Stimulated activated CD8-positive, alpha-beta memory T cell treated with anti-CD3 and anti-CD28 coated beads, Interleukin-4, amount 100 ng/mL, for 1 hour (primary cell): ENCODE measurements at regions not wholly inside any gene's neighbourhood (a gene's known extent, or its start where the extent isn't known, plus 50 kb on each side); places are given as distances from the start of the nearest gene placed in this dataset.
"Not testable (repeated sequence)": the region's sequence is repeated elsewhere in the genome, so short reads cannot be mapped to it uniquely, and the experiment has no call there.

Experiments used
- DNase-seq, 2 donors: peaks; one replicate each; pipeline ENCODE4 v3.0.0-alpha.2; 2020; ENCODE audit warnings: low read depth in 2 of 2, low spot score in 1 of 2

GRCh38 chr7:9036080-9036479, 602.7 kb downstream of the NXPH1 start:
- no peak for DNase-seq

DNA sequence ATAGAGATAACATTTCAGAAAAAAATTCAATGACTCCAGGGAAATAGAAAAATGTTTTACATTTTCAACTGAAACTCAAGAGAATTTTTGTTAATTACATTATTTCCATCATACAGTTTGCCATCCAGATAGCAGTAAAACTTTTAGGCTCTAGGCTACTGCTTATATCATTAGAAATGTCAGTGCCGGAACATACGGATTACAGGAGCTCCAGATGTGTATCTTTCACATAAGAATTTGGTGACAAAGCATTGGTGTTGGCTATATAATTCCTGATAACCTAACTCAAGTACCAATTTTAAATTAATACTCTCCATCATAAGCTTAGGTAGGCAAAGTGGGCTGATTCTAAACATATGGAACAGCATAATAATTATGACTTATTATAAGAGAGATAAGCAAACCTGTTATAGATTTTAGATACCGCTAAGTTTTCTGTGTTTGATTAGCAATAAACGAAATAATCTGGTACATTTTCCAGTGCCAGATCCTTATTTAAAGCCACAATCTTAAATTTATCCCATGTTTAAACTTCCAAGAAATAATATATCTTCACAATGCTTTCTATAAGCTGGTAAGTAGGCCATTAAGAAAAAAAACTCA, 637.9 kb downstream of the NXPH1 start:
- no peak for DNase-seq

GRCh38 chr7:9075774-9076173, 642.4 kb downstream of the NXPH1 start:
- DNase-seq: not testable (repeated sequence)

GRCh38 chr7:9082203-9082602, 648.8 kb downstream of the NXPH1 start:
- DNase-seq: no peak

DNA sequence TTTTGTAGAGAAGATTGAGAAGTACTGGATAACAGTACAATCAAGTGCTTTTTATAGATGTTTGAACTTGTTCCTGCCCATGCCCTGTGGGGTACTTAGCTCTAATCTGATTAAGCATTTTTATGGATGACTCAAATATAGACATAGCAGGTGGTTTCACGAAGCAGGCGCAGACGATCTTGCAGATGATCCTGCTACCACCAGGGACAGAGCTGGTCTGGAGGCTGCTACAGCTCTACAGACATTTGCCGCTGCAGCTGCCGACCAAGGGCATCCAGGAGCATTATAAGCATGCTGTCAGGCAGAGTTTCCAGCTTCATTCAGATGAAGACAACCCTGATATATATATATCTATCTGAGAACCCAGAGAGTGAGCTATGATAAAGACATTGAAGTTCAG, 650.4 kb downstream of the NXPH1 start:
- no peak for DNase-seq

- DNase-seq: no peak
These were observed 657.9 kb downstream of the NXPH1 start for GRCh38 chr7:9091282-9091681.

GRCh38 chr7:9097565-9098060, 664.2 kb downstream of the NXPH1 start:
- no peak for DNase-seq

DNA sequence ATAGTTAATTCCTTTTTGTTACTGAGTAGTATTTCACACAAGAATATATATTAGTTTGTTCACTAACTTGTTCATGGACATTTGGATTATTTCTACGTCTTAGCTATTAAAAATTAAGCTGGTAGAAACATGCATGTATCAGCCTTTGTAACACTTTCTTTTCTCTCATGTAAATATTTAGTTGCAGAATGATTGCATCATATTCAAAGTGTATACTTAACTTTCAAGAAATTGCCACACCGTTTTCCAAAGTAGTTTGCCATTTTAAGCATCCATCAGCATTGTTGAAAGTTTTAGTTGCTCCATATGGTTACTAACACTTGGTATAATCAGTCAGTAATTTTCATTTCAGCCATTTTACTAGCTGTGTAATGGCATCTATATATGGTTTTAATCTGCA, 666.9 kb downstream of the NXPH1 start:
- no peak for DNase-seq

DNA sequence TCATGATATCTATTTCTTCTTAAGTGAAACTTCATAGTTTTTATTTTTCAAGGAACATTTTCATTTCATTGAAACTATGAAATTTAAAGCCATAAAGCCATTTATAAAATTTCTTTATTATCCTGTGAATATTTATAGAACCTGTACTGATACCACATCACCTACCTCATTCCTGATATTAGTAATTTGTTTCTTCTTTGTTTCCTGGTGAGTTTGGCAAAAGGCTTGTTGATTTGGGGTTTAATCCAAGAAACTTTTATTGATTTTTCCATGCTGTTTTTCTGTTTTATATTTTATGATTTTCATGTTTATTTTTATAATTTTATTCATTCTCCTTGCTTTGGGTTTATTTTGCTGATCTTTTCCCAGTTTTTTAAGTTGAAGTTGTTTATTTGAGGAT, 669.4 kb downstream of the NXPH1 start:
- DNase-seq: no peak

GRCh38 chr7:9106747-9107146, 673.3 kb downstream of the NXPH1 start:
- no peak for DNase-seq

DNA sequence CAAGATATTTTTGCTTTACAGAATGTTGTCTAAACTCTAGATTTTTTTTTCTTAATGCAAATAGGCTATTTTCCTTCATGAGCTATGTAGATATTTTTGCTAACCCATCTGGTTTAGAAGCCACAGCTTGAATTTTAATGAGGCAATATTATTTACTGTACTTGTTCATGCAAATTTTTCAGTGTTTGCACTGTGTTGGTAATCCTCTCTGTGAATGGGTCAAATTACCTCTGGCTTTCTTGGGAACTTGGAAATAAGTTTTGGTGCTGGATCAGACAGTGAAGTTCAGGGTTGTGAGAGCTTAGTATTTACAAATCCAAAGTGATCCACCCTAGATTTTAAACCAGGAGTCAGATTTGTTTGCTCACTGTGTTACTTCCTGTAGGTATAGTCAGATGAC, 686.9 kb downstream of the NXPH1 start:
- no peak for DNase-seq

DNA sequence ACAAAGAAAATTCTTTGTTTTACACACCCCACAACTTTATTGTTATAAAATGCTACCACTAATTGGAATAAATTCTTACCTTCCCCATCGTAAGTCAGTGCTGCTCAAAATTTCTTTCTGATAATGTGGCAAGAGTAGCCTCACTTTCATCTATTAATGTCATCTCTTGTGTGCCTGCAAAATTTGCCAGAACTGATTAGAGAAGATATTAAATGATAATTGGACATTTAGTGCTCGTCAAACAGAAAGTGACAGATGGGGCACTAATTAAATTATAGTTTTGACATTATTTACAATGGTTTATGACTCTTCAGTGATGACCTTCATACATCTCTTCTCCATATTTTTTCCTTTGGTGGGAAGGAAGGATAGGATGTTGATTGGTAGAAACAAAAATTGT, 690.9 kb downstream of the NXPH1 start:
- DNase-seq: no peak

DNA sequence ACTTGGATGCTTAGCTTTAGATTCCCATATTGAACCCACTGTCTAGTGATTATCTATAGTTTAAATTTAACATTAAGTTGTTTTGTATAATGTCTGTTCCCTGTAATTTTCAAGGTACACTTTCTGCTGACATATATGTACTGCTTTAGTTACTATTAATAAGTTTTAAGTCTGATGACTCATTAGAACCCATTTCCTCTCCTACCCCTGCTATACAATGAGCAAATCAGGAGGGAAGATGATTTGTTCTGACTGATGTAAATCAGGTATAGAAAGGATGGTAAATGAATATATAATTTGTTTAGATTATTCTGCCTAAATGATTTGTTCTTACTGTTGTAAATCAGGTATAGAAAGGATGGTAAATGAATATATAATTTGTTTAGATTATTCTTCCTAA, 691.8 kb downstream of the NXPH1 start:
- DNase-seq: no peak

- no peak for DNase-seq
These were observed 694.5 kb downstream of the NXPH1 start for GRCh38 chr7:9127901-9128300.

DNA sequence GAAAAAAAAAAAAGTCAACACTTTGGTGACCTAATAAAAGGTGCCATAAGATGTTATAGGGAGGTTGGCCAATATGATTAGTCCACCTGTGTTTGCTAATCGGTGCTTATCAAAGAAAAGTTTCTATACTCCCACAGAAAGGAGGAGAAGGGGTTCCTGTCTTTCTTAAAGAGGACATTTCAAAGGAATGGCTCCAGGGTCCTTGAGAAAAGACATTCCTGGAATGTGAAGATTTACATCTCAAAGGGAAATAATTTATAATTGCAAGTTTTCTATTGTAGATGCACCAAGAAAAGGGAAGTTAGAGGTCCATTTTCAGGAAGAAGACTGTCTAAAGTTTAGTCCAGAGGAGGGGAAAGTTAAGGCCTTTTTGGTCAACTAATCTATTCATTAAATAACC, 715.3 kb downstream of the NXPH1 start:
- DNase-seq: no peak

- DNase-seq: no peak
These were observed 716.2 kb downstream of the NXPH1 start for GRCh38 chr7:9149499-9150082.

- DNase-seq: not testable (repeated sequence)
These were observed 730.3 kb downstream of the NXPH1 start for GRCh38 chr7:9163691-9164090.

DNA sequence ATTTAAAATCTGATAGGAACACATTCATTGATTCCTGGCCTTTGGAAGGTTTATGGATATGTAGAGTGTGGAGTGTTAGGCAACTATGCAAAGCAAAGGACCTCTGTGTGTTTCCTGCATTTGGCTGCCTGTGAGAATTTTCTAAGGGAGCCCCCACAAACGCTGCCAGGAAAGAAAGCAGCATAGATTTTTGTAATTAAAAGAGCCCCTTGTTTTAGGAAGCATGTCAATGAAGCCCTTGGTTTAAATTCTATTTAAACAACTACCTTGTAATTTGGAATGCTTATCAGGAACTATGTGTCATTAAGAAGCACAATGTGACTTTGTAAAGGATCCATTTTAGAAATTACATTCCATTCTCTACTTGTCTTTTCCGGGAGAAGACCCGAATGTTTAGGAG, 742.5 kb downstream of the NXPH1 start:
- DNase-seq: no peak

DNA sequence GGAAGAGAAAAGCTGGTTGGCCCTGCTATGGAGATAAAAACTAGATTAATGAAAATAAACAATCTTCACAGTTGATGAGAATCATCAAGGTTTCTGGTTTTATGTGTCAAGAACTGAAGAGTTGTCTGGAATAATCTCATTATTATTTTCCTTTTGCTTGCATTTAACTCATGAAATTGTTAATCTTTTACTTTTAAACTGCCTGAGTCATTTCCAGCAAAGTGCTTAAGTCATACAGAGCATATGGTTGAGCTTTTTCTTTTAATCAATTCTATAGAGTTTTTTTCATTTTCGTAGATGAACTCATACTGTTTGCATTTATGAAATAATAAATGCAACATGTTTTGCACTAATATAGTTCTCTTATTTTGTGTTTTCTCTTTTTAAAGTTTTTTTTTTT, 747.9 kb downstream of the NXPH1 start:
- no peak for DNase-seq

DNA sequence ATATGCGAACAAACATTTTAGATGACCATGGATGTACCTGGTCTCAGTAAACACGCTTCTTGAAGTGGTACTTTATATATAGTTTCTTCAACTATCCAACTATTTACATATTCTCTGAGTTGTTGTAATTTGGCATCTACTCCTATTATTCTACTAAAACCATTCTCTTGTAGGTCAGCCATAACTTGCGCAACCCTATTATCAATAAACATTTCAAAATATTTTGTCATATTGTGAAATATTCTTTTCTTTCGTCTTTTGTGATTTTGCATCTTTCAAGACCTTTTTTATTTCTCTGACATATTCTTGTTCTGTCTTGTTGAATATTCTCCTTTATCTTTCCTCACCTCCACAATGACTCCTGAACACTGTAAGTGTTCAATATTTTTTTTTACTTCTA, 753.3 kb downstream of the NXPH1 start:
- DNase-seq: no peak

DNA sequence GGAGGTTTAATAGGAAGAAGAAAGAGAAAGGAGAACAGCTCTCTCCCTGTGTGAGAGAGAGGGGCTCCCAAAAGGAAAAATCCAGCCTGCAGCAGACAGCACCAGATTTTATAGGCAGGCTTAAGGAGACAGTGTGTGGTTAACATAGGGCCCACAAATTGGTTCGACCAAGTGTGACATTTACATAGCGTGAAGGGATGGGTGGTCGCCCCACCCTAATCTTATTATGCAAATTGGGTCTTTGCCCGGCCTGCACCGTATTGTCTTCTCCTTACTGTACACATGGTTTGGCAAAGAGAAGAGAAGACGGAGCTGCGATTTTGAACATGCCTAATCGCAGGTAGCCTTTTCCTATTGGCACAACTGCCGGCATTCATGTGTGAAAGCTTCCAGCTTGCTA, 756.3 kb downstream of the NXPH1 start:
- no peak for DNase-seq

DNA sequence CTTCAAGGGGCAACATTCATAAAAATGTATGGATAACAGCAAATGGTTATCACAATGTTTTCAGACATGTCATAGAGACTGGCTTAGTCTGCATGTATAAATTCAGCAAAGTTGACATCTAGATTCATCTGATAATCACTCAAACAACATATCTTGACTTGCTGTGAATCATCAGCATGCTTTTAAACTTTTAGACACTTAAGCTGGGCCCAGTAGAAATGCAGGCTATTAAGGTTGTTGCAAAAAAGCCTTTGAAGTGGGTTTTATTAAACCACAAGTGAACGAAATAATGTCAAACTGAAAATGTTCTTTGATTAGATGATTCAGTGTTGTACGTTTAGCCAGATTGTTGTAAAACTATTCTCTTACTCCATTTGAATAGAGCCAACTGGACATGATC, 759.6 kb downstream of the NXPH1 start:
- no peak for DNase-seq

GRCh38 chr7:9200626-9201025, 767.2 kb downstream of the NXPH1 start:
- no peak for DNase-seq
